ENCODE measurements at regions not wholly inside any gene's neighbourhood (a gene's known extent, or its start where the extent isn't known, plus 50 kb on each side); places are given as distances from the start of the nearest gene placed in this dataset.

DNA sequence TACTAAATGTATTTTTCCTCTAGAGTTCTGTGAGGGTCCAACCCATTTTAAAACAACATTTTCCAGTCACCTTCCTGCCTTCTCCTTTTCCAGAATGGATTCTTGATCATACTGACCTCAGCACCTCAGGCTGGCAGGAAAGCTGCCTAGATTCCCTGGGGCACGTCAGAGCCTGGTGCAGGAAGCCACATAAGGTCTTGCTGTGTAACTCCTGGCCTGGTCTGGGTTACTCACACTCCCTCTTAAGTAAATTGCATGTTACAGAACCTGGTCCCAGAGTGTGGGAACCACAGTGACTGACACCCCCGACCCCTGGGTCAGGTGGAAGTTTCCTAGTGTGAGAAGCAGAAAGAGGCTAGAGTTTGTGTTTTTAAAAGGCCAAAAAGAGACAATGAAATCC lies 209.8 kb downstream of the SPTSSA start:
- Histone ChIP-seq H4K20me1 (ENCODE audit: insufficient read depth) (no peaks in the 10 kb centered on the region), H3K9me2 (ENCODE audit: insufficient read depth) (no peaks in the 10 kb centered on the region), H3K27ac (ENCODE audit: low read depth, low read length) (no peak overlapping the region), H2AFZ (ENCODE audit: low read depth, low read length, poor library complexity, severe bottlenecking) (no peak overlapping the region), H3K9ac (ENCODE audit: low read length) (no peak overlapping the region), H3K27me3 (ENCODE audit: insufficient read depth, low read length) (peaks cover 3% of the 10 kb centered on the region; the same call in 1 of the 2 replicates), H3K4me3 (replicated peaks in 1 of 2; ENCODE audit: low read depth in 1 of 2, low read length in 2 of 2) (no peak overlapping the region), H3K79me2 (ENCODE audit: insufficient read depth, low read length) (no peaks in the 10 kb centered on the region), H3K36me3 (ENCODE audit: control insufficient read depth in 1 of 2, insufficient read depth in 2 of 2, low read length in 2 of 2) (no peaks in the 10 kb centered on the region), H3K4me1 (ENCODE audit: control insufficient read depth in 1 of 2, insufficient read depth in 2 of 2, low read length in 2 of 2) (no peaks in the 10 kb centered on the region), H3K4me2 (ENCODE audit: low read length) (no peak overlapping the region), H3K9me3 (ENCODE audit: control insufficient read depth in 1 of 2, insufficient read depth in 1 of 2, low read depth in 1 of 2, low read length in 2 of 2) (no peaks in the 10 kb centered on the region)
- intact Hi-C loops (cut with micrococcal nuclease) = no loop called here
- no TSS peak for BruUV-seq (replicated peaks)
- CTCF ChIA-PET = no interaction called here
- ATAC-seq = no peak
- no peak for TF ChIP-seq ELF1 (IDR thresholded peaks at IDR 0.05; ENCODE audit: borderline replicate concordance, low read depth)
- POLR2A ChIA-PET = no interaction called here
- DNase-seq (ENCODE audit: low read depth, low spot score) = no peak
- RAD21 ChIA-PET (ENCODE audit: low non-redundant PET in 1 of 2, low total read pairs in 2 of 2, uncharacterized antibody in 2 of 2, unreplicated experiment in 2 of 2) = no interaction called here

GRCh38 chr14:34251662-34252061 lies 210.4 kb downstream of the SPTSSA start:
- no peaks in the 10 kb centered on the region for H3K9me2 ChIP-seq (ENCODE audit: insufficient read depth)
- no peaks in the 10 kb centered on the region for H3K36me3 ChIP-seq (ENCODE audit: control insufficient read depth in 1 of 2, insufficient read depth in 2 of 2, low read length in 2 of 2)
- H3K27me3 ChIP-seq (ENCODE audit: insufficient read depth, low read length) = 0 out of 2 replicates have a peak, but pooled peaks cover 4% of the 10 kb centered on the region
- H3K79me2 ChIP-seq (ENCODE audit: insufficient read depth, low read length) = no peaks in the 10 kb centered on the region
- H3K4me2 ChIP-seq (ENCODE audit: low read length) = no peak overlapping the region
- no peaks in the 10 kb centered on the region for H3K9me3 ChIP-seq (ENCODE audit: control insufficient read depth in 1 of 2, insufficient read depth in 1 of 2, low read depth in 1 of 2, low read length in 2 of 2)
- ChIA-PET POLR2A (no interaction called here), RAD21 (ENCODE audit: low non-redundant PET in 1 of 2, low total read pairs in 2 of 2, uncharacterized antibody in 2 of 2, unreplicated experiment in 2 of 2) (no interaction called here), CTCF (no interaction called here)
- DNase-seq (ENCODE audit: low read depth, low spot score) (no peak), ATAC-seq (no peak)
- no peak overlapping the region for H3K9ac ChIP-seq (ENCODE audit: low read length)
- BruUV-seq (replicated peaks) = no TSS peak
- H3K27ac ChIP-seq (ENCODE audit: low read depth, low read length) = no peak overlapping the region
- no peaks in the 10 kb centered on the region for H4K20me1 ChIP-seq (ENCODE audit: insufficient read depth)
- no peak overlapping the region for H3K4me3 ChIP-seq (replicated peaks in 1 of 2; ENCODE audit: low read depth in 1 of 2, low read length in 2 of 2)
- H2AFZ ChIP-seq (ENCODE audit: low read depth, low read length, poor library complexity, severe bottlenecking) = no peak overlapping the region
- intact Hi-C loops (cut with micrococcal nuclease) = no loop called here
- no peaks in the 10 kb centered on the region for H3K4me1 ChIP-seq (ENCODE audit: control insufficient read depth in 1 of 2, insufficient read depth in 2 of 2, low read length in 2 of 2)
- TF ChIP-seq ZNF274 (IDR thresholded peaks at IDR 0.05; ENCODE audit: low read depth, low read length) = no peak
- TF ChIP-seq ZFX (IDR thresholded peaks at IDR 0.05) = no peak
- no peak for TF ChIP-seq SRF (IDR thresholded peaks at IDR 0.05; ENCODE audit: low read depth)
- no peak for TF ChIP-seq YY1 (IDR thresholded peaks at IDR 0.05; ENCODE audit: extremely low read depth, insufficient replicate concordance, low read depth, low read length)
- no peak for TF ChIP-seq POLR2A (IDR thresholded peaks at IDR 0.05; ENCODE audit: borderline replicate concordance, extremely low read depth, insufficient read depth, insufficient read length)
- no peak for TF ChIP-seq SP1 (IDR thresholded peaks at IDR 0.05; ENCODE audit: low read depth)
- TF ChIP-seq FOSL1 (IDR thresholded peaks at IDR 0.05; ENCODE audit: low read depth) = no peak
- TF ChIP-seq TCF7L2 (IDR thresholded peaks at IDR 0.05; ENCODE audit: borderline replicate concordance, extremely low read depth, insufficient read depth, insufficient read length) = no peak
- TF ChIP-seq JUND (IDR thresholded peaks at IDR 0.05) = no peak
- no peak for TF ChIP-seq POLR2AphosphoS5 (IDR thresholded peaks at IDR 0.05; ENCODE audit: low read depth, low read length)
- TF ChIP-seq ELF1 (IDR thresholded peaks at IDR 0.05; ENCODE audit: borderline replicate concordance, low read depth) = no peak
- TF ChIP-seq RAD21 (IDR thresholded peaks at IDR 0.05; ENCODE audit: low read depth) = no peak
- TF ChIP-seq EGR1 (IDR thresholded peaks at IDR 0.05; ENCODE audit: low read depth) = no peak
- TF ChIP-seq REST (IDR thresholded peaks at IDR 0.05; ENCODE audit: low read depth) = no peak
- TF ChIP-seq CEBPB (IDR thresholded peaks at IDR 0.05; ENCODE audit: low read depth) = no peak
- no peak for TF ChIP-seq CTCF (IDR thresholded peaks at IDR 0.05 in 2 of 3, conservative IDR thresholded peaks at IDR 0.05 in 1 of 3; ENCODE audit: borderline replicate concordance in 1 of 3, insufficient read depth in 1 of 3, low read depth in 2 of 3, low read length in 2 of 3)

Measured in HCT116 (cell line).